Stimulated activated naive B cell treated with anti-CD40 and anti-IgM and Interleukin-4, amounts not matched to agents 10 μg/mL and 1 μg/mL and 100 μg/mL, for 72 hours (primary cell): ENCODE measurements at regions not wholly inside any gene's neighbourhood (a gene's known extent, or its start where the extent isn't known, plus 50 kb on each side); places are given as distances from the start of the nearest gene placed in this dataset.
"Not testable (repeated sequence)": the region's sequence is repeated elsewhere in the genome, so short reads cannot be mapped to it uniquely, and the experiment has no call there.

Experiments used
- ATAC-seq, 2 donors: fragments of 150-1000 bp; cut with Tn5 transposase; replicated peaks; 2 replicates each; pipeline ENCODE4 v1.10.0; 2021; ENCODE audit warnings: moderate library complexity in 1 of 2
- DNase-seq: peaks from one replicate; pipeline ENCODE4 v3.0.0; 2021
- H3K27ac Mint-ChIP-seq: one replicate; pipeline ENCODE4 v1.8.0; 2022; ENCODE audit warnings: mild to moderate bottlenecking, mixed read lengths
- H3K27me3 Mint-ChIP-seq, 2 donors: one replicate each; pipeline ENCODE4 v1.8.0; 2022; ENCODE audit warnings: mixed read lengths in 2 of 2
- H3K36me3 Mint-ChIP-seq, 2 donors: one replicate each; pipeline ENCODE4 v1.8.0; 2022; ENCODE audit warnings: mixed read lengths in 2 of 2, mild to moderate bottlenecking in 1 of 2
- H3K4me1 Mint-ChIP-seq, 2 donors: one replicate each; pipeline ENCODE4 v1.8.0; 2022; ENCODE audit warnings: mixed read lengths in 2 of 2, mild to moderate bottlenecking in 1 of 2
- H3K4me3 Mint-ChIP-seq, 2 donors: one replicate each; pipeline ENCODE4 v1.8.0; 2022; ENCODE audit warnings: mild to moderate bottlenecking in 2 of 2, mixed read lengths in 2 of 2, moderate library complexity in 1 of 2
- H3K9me3 Mint-ChIP-seq, 2 donors: one replicate each; pipeline ENCODE4 v1.8.0; 2022; ENCODE audit warnings: mixed read lengths in 2 of 2, mild to moderate bottlenecking in 1 of 2

DNA sequence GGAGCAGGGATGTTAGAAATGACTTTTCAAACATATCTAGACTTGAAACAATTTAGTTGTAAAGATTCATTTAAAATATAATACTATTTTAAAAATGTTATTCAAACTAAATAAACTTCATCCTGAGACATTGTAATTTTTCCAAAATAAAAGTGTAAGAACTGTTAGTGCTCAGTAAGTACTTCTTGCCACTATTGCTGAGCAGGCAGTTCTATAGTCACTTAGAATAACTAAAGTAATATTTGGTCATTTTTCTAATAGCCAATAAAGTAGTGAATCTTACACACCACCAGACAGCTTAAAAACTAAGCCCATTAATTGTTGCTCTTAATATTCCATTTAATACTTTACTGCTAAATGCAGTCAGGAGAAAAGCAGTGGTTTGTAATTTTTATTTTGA lies 1120.0 kb upstream of the CDH10 start:
- H3K36me3 Mint-ChIP-seq = no peaks in the 10 kb centered on the region
- H3K27me3 Mint-ChIP-seq = no peaks in the 10 kb centered on the region
- DNase-seq (no peak), ATAC-seq (no peak)
- no peak overlapping the region for H3K27ac Mint-ChIP-seq
- H3K4me1 Mint-ChIP-seq = no peaks in the 10 kb centered on the region
- no peak overlapping the region for H3K4me3 Mint-ChIP-seq
- H3K9me3 Mint-ChIP-seq = peaks cover 0 to 3% of the 10 kb centered on the region in 2 donors

DNA sequence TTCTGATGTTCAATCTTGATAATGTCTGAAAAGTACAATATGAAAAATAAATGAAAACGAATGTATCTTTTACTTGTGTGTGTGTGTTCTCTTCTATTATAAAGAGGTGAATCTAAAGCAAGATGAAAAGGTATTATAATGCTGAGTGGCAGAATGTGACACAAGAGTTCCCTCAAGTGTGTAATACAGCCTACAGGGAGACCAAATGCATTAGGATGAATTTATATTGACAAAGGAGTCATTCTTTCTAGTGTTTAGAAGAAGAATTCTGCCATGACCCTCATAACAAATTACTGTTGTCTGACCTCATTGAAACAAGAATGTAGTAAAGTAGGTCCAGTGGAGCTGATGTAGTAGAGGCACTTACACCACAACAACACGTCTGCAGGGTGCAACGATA lies 1119.0 kb upstream of the CDH10 start:
- DNase-seq (no peak), ATAC-seq (no peak)
- peaks cover 0 to 3% of the 10 kb centered on the region in 2 donors for H3K9me3 Mint-ChIP-seq
- no peak overlapping the region for H3K4me3 Mint-ChIP-seq
- no peaks in the 10 kb centered on the region for H3K36me3 Mint-ChIP-seq
- H3K4me1 Mint-ChIP-seq = no peaks in the 10 kb centered on the region
- no peak overlapping the region for H3K27ac Mint-ChIP-seq
- no peaks in the 10 kb centered on the region for H3K27me3 Mint-ChIP-seq

GRCh38 chr5:25754895-25755294 lies 1110.1 kb upstream of the CDH10 start:
- H3K9me3 Mint-ChIP-seq = peaks cover 6 to 17% of the 10 kb centered on the region in 2 donors
- H3K4me3 Mint-ChIP-seq = no peak overlapping the region
- no peak for DNase-seq
- no peaks in the 10 kb centered on the region for H3K27me3 Mint-ChIP-seq
- no peaks in the 10 kb centered on the region for H3K4me1 Mint-ChIP-seq
- no peak for ATAC-seq
- H3K27ac Mint-ChIP-seq = no peak overlapping the region
- H3K36me3 Mint-ChIP-seq = no peaks in the 10 kb centered on the region

DNA sequence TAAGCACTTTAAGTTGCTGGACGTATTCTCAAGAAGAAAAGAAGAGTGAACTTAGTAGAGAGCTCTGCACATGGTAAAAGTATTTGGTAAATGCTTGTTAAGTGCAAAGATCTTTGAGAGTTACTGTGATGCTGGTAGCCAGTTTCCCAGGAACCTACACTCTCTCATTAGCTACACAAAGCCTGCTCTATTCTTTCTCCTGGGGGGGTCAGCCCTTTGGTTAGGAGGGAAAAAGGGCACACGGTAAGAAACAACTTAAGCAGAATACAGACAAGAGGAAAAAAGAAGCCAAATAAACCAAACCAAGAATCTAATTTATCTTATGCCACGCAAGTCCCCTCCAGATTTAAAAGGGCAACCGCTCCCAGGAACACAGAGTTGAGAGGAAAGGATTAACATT lies 1100.1 kb upstream of the CDH10 start:
- DNase-seq = no peak
- Mint-ChIP-seq H3K4me1 (no peaks in the 10 kb centered on the region), H3K27ac (no peak overlapping the region), H3K4me3 (no peak overlapping the region), H3K27me3 (no peaks in the 10 kb centered on the region), H3K9me3 (peaks cover 0 to 3% of the 10 kb centered on the region in 2 donors), H3K36me3 (no peaks in the 10 kb centered on the region)
- no peak for ATAC-seq

GRCh38 chr5:25716680-25717079 lies 1071.9 kb upstream of the CDH10 start:
- H3K36me3 Mint-ChIP-seq = no peaks in the 10 kb centered on the region
- H3K27ac Mint-ChIP-seq = no peak overlapping the region
- no peaks in the 10 kb centered on the region for H3K9me3 Mint-ChIP-seq
- H3K4me1 Mint-ChIP-seq = no peaks in the 10 kb centered on the region
- no peaks in the 10 kb centered on the region for H3K27me3 Mint-ChIP-seq
- H3K4me3 Mint-ChIP-seq = no peak overlapping the region
- ATAC-seq (no peak), DNase-seq (no peak)

GRCh38 chr5:25713259-25713658 lies 1068.5 kb upstream of the CDH10 start:
- no peaks in the 10 kb centered on the region for H3K36me3 Mint-ChIP-seq
- H3K4me1 Mint-ChIP-seq = no peaks in the 10 kb centered on the region
- no peaks in the 10 kb centered on the region for H3K9me3 Mint-ChIP-seq
- no peak overlapping the region for H3K4me3 Mint-ChIP-seq
- ATAC-seq = no peak
- no peak for DNase-seq
- H3K27me3 Mint-ChIP-seq = no peaks in the 10 kb centered on the region
- H3K27ac Mint-ChIP-seq = no peak overlapping the region

GRCh38 chr5:25707093-25707492 lies 1062.3 kb upstream of the CDH10 start:
- Mint-ChIP-seq H3K9me3 (peaks cover 0 to 4% of the 10 kb centered on the region in 2 donors), H3K36me3 (no peaks in the 10 kb centered on the region), H3K4me3 (no peak overlapping the region), H3K27ac (no peak overlapping the region), H3K4me1 (no peaks in the 10 kb centered on the region), H3K27me3 (no peaks in the 10 kb centered on the region)
- no peak for ATAC-seq
- no peak for DNase-seq

GRCh38 chr5:25701936-25702335 lies 1057.2 kb upstream of the CDH10 start:
- H3K27ac Mint-ChIP-seq = no peak overlapping the region
- H3K9me3 Mint-ChIP-seq = peaks cover 0 to 4% of the 10 kb centered on the region in 2 donors
- H3K4me3 Mint-ChIP-seq = no peak overlapping the region
- no peak for DNase-seq
- H3K27me3 Mint-ChIP-seq = no peaks in the 10 kb centered on the region
- H3K4me1 Mint-ChIP-seq = no peaks in the 10 kb centered on the region
- ATAC-seq = no peak
- H3K36me3 Mint-ChIP-seq = no peaks in the 10 kb centered on the region

DNA sequence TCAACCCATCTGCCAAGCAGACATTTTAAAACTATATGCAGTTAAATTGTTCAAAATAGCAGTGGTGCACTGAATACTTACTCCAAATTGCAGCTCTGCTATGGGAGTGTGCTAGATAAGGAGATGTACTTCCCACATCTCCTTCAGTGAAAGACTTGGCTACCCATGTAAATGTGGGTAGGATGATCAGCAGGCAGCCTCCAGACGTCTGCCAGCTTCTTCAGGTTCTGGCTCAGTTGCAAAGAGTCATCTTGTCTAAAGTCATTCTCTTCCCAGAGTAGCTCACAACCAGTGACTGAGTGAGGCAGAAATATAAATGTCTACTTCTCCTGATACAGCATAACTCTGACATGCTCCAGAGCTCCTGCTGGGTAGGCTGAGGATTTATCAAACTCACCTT lies 1050.0 kb upstream of the CDH10 start:
- H3K4me1 Mint-ChIP-seq = no peaks in the 10 kb centered on the region
- DNase-seq (no peak), ATAC-seq (no peak)
- no peaks in the 10 kb centered on the region for H3K27me3 Mint-ChIP-seq
- H3K9me3 Mint-ChIP-seq = no peaks in the 10 kb centered on the region
- no peaks in the 10 kb centered on the region for H3K36me3 Mint-ChIP-seq
- H3K4me3 Mint-ChIP-seq = no peak overlapping the region
- no peak overlapping the region for H3K27ac Mint-ChIP-seq

- no peaks in the 10 kb centered on the region for H3K36me3 Mint-ChIP-seq
- H3K4me3 Mint-ChIP-seq = no peak overlapping the region
- no peak for DNase-seq
- H3K27ac Mint-ChIP-seq = no peak overlapping the region
- no peaks in the 10 kb centered on the region for H3K27me3 Mint-ChIP-seq
- H3K4me1 Mint-ChIP-seq = no peaks in the 10 kb centered on the region
- ATAC-seq = peak; percentile 36 to 49
- peaks cover 2 to 3% of the 10 kb centered on the region in 2 donors for H3K9me3 Mint-ChIP-seq
These were observed 1043.4 kb upstream of the CDH10 start for GRCh38 chr5:25688156-25688555.

GRCh38 chr5:25669645-25670401 lies 1025.0 kb upstream of the CDH10 start:
- ATAC-seq (no peak), DNase-seq (no peak)
- Mint-ChIP-seq H3K27me3 (no peaks in the 10 kb centered on the region), H3K36me3 (no peaks in the 10 kb centered on the region), H3K4me3 (no peak overlapping the region), H3K4me1 (no peaks in the 10 kb centered on the region), H3K27ac (no peak overlapping the region), H3K9me3 (peaks cover 7 to 9% of the 10 kb centered on the region in 2 donors)

DNA sequence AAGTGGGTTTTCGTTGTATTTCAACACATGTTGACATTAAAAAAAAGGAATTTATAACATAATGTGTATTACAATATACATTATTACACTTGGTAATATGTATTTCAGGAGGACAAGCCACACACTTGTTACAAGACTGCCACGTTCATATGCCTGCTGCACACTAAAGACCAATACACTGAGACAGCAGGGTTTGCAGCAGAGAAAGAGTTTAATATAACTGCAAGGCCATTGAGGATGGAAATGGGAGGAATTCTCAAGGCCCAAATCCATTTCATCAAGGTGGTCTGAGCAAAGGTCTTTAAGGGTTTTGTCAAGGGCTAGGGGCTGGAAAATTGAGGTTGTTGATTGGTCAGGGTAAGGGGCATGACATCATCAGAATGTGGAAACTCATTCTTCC lies 1017.8 kb upstream of the CDH10 start:
- Mint-ChIP-seq H3K9me3 (peaks cover 6 to 13% of the 10 kb centered on the region in 2 donors), H3K4me3 (no peak overlapping the region), H3K27ac (no peak overlapping the region), H3K4me1 (no peaks in the 10 kb centered on the region), H3K36me3 (no peaks in the 10 kb centered on the region), H3K27me3 (no peaks in the 10 kb centered on the region)
- DNase-seq = no peak
- no peak for ATAC-seq

DNA sequence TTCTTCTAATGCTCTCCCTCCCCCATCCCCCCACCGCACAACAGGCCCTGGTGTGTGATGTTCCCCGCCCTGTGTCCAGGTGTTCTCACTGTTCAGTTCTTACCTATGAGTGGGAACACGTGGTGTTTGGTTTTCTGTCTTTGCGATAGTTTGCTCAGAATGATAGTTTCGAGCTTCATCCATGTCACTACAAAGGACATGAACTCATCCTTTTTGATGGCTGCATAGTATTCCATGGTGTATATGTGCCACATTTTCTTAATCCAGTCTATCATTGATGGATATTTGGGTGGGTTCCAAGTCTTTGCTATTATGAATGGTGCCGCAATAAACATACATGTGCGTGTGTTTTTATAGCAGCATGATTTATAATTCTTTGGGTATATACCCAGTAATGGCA lies 1005.5 kb upstream of the CDH10 start:
- DNase-seq, H3K36me3 Mint-ChIP-seq, ATAC-seq, H3K27me3 Mint-ChIP-seq, H3K4me3 Mint-ChIP-seq, H3K27ac Mint-ChIP-seq, H3K4me1 Mint-ChIP-seq: not testable (repeated sequence)
- peaks cover 9 to 18% of the 10 kb centered on the region in 2 donors for H3K9me3 Mint-ChIP-seq

DNA sequence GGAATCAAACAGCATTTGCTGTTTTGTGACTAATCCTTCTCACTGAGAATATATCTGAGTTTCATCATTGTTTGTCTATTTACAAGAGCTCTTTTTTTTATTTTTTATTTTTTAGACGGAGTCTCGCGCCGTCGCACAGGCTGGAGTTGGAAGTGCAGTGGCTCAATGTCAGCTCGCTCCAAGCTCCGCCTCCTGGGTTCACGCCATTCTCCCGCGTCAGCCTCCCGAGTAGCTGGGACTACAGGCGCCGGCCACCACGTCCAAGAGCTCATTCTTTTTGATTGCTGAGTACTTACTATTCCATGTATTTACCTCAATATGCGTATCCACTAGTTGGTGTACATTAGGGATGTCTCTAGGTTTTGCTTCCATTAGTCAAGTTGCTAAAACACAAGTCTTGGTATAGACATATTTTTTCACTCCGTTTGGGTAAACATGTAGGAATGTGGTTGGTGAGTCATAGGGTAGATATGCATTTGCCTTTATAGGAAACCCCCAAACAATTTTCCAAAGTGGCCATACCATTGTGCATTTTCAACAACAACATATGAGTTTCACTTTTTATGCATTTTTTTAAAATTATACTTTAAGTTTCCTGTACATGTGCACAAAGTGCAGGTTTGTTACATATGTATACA lies 1005.0 kb upstream of the CDH10 start:
- Mint-ChIP-seq H3K4me1 (no peaks in the 10 kb centered on the region), H3K36me3 (no peaks in the 10 kb centered on the region), H3K27me3 (no peaks in the 10 kb centered on the region), H3K4me3 (no peak overlapping the region), H3K9me3 (peaks cover 6 to 15% of the 10 kb centered on the region in 2 donors), H3K27ac (no peak overlapping the region)
- ATAC-seq (no peak), DNase-seq (no peak)
